ENCODE measurements at regions not wholly inside any gene's neighbourhood (a gene's known extent, or its start where the extent isn't known, plus 50 kb on each side); places are given as distances from the start of the nearest gene placed in this dataset.
A peak's percentile ranks its signal among the peaks of the same experiment; 100 is the strongest.

DNA sequence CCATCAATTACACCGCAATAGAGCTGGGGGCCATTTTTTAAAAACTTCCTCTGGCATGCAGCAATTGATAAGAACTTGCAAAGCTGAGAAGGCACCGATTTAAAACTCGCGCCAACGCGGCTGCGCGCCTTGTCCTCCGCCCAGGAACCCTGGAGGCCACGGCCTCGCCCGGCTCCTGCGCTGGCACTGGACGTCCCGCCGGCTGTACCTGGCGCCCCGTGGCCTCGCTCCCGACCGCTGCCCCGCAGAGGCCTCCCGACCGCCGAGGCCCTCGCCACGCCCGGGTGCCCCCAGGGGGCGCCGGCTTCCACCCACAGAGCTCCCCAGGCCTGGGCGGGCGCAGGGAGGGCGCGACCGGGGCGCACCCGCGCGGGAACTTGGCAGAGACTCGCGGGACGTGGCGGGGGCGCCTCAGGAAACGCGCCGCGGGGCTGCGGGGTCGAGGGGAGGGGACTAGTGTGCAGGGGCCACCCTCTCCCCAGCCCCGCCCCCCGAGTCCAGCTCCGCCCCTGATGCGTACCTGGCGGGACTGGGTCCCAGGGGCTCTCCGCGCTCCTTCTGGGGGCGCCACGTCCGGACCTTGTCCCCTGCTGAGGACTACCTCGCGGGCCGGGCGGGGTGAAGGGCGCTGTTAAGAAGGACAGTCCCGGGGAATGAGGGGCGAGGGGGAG lies 65.7 kb downstream of the TNFAIP2 start:
- ChIA-PET POLR2A (no interaction called here), CTCF (interaction anchor here (0.6 kb wide), 1 partner anchor 434 kb away, joined by 3 read pairs; no protein-coding TSS in a partner anchor)
- H3K27me3 Mint-ChIP-seq (ENCODE audit: insufficient read depth, unreplicated experiment), result no peaks in the 10 kb centered on the region
- H3K27ac Mint-ChIP-seq (ENCODE audit: unreplicated experiment), result no peak overlapping the region
- Histone ChIP-seq H3K9me3 (peaks cover 10% of the 10 kb centered on the region; the same call in 1 of the 2 replicates), H3K4me3 (ENCODE audit: low read depth, low read length) (no peak overlapping the region), H3K27me3 (replicated peaks; ENCODE audit: control insufficient read depth, insufficient read depth, low read length) (no peaks in the 10 kb centered on the region), H3K36me3 (ENCODE audit: control insufficient read depth, insufficient read depth, low read length) (no peaks in the 10 kb centered on the region), H3K4me1 (peaks cover 34% of the 10 kb centered on the region)
- no peak overlapping the region for H3K4me3 Mint-ChIP-seq (ENCODE audit: unreplicated experiment)
- DNase-seq, result no peak
- H3K9me3 Mint-ChIP-seq (ENCODE audit: unreplicated experiment), result peaks cover 29% of the 10 kb centered on the region
- H3K36me3 Mint-ChIP-seq (ENCODE audit: insufficient read depth, unreplicated experiment), result peaks cover 31% of the 10 kb centered on the region
- BruUV-seq (replicated peaks), result no TSS peak
- intact Hi-C loops (cut with micrococcal nuclease; ENCODE audit: unreplicated experiment), result loop anchor here (5.0 kb wide), 2 partner anchors 47 to 62 kb away; no protein-coding TSS in a partner anchor
- TF ChIP-seq, protein P1, sequence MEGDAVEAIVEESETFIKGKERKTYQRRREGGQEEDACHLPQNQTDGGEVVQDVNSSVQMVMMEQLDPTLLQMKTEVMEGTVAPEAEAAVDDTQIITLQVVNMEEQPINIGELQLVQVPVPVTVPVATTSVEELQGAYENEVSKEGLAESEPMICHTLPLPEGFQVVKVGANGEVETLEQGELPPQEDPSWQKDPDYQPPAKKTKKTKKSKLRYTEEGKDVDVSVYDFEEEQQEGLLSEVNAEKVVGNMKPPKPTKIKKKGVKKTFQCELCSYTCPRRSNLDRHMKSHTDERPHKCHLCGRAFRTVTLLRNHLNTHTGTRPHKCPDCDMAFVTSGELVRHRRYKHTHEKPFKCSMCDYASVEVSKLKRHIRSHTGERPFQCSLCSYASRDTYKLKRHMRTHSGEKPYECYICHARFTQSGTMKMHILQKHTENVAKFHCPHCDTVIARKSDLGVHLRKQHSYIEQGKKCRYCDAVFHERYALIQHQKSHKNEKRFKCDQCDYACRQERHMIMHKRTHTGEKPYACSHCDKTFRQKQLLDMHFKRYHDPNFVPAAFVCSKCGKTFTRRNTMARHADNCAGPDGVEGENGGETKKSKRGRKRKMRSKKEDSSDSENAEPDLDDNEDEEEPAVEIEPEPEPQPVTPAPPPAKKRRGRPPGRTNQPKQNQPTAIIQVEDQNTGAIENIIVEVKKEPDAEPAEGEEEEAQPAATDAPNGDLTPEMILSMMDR (IDR thresholded peaks at IDR 0.05; ENCODE audit: insufficient read depth in 1 of 2, low read depth in 1 of 2, low read length in 1 of 2, severe bottlenecking in 1 of 2, unreplicated experiment in 1 of 2), result no peak
- peaks cover 28% of the 10 kb centered on the region for H3K4me1 Mint-ChIP-seq (ENCODE audit: low read depth, unreplicated experiment)

DNA sequence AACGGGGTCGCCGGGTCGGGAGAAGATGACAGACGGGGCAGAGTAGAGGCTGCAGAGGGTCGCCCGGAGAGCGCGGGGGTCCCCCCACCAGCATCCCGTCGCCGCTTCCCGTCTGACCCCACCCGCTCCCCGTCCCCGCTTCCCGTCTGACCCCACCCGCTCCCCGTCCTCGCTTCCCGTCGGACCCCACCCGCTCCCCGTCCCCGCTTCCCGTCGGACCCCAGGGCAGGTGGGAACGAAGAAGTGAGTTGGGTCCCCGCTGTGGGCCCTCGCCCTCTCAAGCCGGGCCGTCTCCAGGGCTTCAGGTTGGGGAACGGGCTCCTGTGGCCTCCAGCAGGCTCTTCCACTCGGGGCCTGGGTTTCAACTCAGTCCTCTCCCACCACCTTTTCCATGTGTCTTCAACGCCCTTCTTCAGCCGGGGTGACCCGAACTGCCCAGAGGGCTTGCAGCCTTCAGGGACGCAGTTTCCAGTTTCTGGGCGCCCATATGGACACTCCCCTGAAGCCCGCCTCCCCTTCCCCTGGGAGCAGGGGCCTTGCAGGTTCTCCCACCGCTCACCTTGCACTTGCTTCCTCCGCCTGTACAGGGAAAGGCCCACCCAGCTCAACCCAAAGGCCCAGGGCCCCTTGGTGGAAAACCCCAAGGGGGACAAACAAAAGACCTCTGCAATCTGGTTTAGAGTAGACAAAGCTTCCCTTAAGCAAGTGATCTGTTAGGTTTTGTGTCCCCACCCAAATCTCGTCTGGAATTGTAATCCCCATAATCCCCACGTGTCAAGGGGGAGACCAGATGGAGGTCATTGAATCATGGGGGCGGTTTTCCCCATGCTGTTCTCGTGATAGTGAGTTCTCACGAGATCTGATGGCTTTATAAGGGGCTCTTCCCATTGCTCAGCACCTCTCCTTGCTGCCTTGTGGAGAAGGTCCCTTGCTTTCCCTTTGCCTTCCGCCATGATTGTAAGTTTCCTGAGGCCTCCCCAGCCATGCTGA lies 66.5 kb downstream of the TNFAIP2 start:
- ChIA-PET POLR2A (no interaction called here), CTCF (no interaction called here)
- H3K27me3 Mint-ChIP-seq (ENCODE audit: insufficient read depth, unreplicated experiment), result no peaks in the 10 kb centered on the region
- H3K9me3 Mint-ChIP-seq (ENCODE audit: unreplicated experiment), result peaks cover 29% of the 10 kb centered on the region
- intact Hi-C loops (cut with micrococcal nuclease; ENCODE audit: unreplicated experiment), result loop anchor here (5.0 kb wide), 2 partner anchors 47 to 62 kb away; no protein-coding TSS in a partner anchor
- peaks cover 31% of the 10 kb centered on the region for H3K36me3 Mint-ChIP-seq (ENCODE audit: insufficient read depth, unreplicated experiment)
- H3K27ac Mint-ChIP-seq (ENCODE audit: unreplicated experiment), result peak overlapping the region; percentile 64
- Histone ChIP-seq H3K4me1 (peaks cover 34% of the 10 kb centered on the region), H3K36me3 (ENCODE audit: control insufficient read depth, insufficient read depth, low read length) (no peaks in the 10 kb centered on the region), H3K4me3 (ENCODE audit: low read depth, low read length) (no peak overlapping the region), H3K27me3 (replicated peaks; ENCODE audit: control insufficient read depth, insufficient read depth, low read length) (no peaks in the 10 kb centered on the region), H3K9me3 (peaks cover 17% of the 10 kb centered on the region)
- DNase-seq, result no peak
- BruUV-seq (replicated peaks), result no TSS peak
- TF ChIP-seq, protein P1 (IDR thresholded peaks at IDR 0.05; ENCODE audit: insufficient read depth in 1 of 2, low read depth in 1 of 2, low read length in 1 of 2, severe bottlenecking in 1 of 2, unreplicated experiment in 1 of 2), result no peak
- H3K4me1 Mint-ChIP-seq (ENCODE audit: low read depth, unreplicated experiment), result peaks cover 28% of the 10 kb centered on the region
- no peak overlapping the region for H3K4me3 Mint-ChIP-seq (ENCODE audit: unreplicated experiment)

DNA sequence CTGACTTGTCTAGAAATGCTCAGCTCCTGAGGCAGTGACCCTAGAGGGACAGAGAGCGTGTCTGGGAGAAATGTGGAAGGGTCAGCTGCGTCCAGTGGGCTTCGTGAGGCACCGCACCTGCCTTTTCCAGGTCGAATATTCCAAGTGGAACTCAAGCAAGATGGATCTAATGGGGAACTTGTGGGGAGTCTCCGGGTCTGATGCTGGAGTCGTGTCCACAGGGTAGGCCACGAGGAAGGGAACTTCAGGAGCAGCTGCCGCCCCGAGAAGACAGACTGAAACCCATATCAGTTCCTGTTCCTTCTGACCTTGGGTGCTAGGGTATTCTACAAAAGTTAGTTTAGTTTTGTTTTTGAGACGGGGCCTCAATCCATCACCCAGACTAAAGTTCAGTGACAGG lies 67.5 kb downstream of the TNFAIP2 start:
- no peaks in the 10 kb centered on the region for H3K27me3 Mint-ChIP-seq (ENCODE audit: insufficient read depth, unreplicated experiment)
- H3K9me3 ChIP-seq, result peaks cover 19% of the 10 kb centered on the region
- H3K27ac Mint-ChIP-seq (ENCODE audit: unreplicated experiment), result no peak overlapping the region
- no peaks in the 10 kb centered on the region for H3K36me3 ChIP-seq (ENCODE audit: control insufficient read depth, insufficient read depth, low read length)
- peaks cover 29% of the 10 kb centered on the region for H3K9me3 Mint-ChIP-seq (ENCODE audit: unreplicated experiment)
- H3K27me3 ChIP-seq (replicated peaks; ENCODE audit: control insufficient read depth, insufficient read depth, low read length), result no peaks in the 10 kb centered on the region
- intact Hi-C loops (cut with micrococcal nuclease; ENCODE audit: unreplicated experiment), result no loop called here
- CTCF ChIA-PET, result no interaction called here
- H3K4me1 ChIP-seq, result peaks cover 27% of the 10 kb centered on the region
- POLR2A ChIA-PET, result no interaction called here
- no peak overlapping the region for H3K4me3 ChIP-seq (ENCODE audit: low read depth, low read length)
- peaks cover 27% of the 10 kb centered on the region for H3K4me1 Mint-ChIP-seq (ENCODE audit: low read depth, unreplicated experiment)
- no TSS peak for BruUV-seq (replicated peaks)
- H3K36me3 Mint-ChIP-seq (ENCODE audit: insufficient read depth, unreplicated experiment), result peaks cover 29% of the 10 kb centered on the region
- no peak for DNase-seq
- no peak overlapping the region for H3K4me3 Mint-ChIP-seq (ENCODE audit: unreplicated experiment)
- TF ChIP-seq, protein P1 (IDR thresholded peaks at IDR 0.05; ENCODE audit: insufficient read depth in 1 of 2, low read depth in 1 of 2, low read length in 1 of 2, severe bottlenecking in 1 of 2, unreplicated experiment in 1 of 2), result no peak
